Immature natural killer cell (primary cell): ENCODE measurements at regions not wholly inside any gene's neighbourhood (a gene's known extent, or its start where the extent isn't known, plus 50 kb on each side); places are given as distances from the start of the nearest gene placed in this dataset.

ENCODE experiments used
- DNase-seq, 3 donors: peaks; one replicate each; pipeline ENCODE4 v3.0.0; 2022; ENCODE audit warnings: mixed read lengths in 1 of 3
- H3K27ac Mint-ChIP-seq, 6 donors: one replicate each; pipeline ENCODE4 v1.8.0; 2020; ENCODE audit warnings: mixed read lengths in 6 of 6, mild to moderate bottlenecking in 5 of 6, inconsistent platforms in 4 of 6, moderate library complexity in 3 of 6
- H3K27me3 Mint-ChIP-seq, 3 donors: one replicate each; pipeline ENCODE4 v1.8.0; 2020 to 2021; ENCODE audit warnings: low read depth in 3 of 3, mild to moderate bottlenecking in 3 of 3, mixed read lengths in 3 of 3, moderate library complexity in 3 of 3, inconsistent platforms in 1 of 3
- H3K36me3 Mint-ChIP-seq, 3 donors: one replicate each; pipeline ENCODE4 v1.8.0; 2020; ENCODE audit warnings: mixed read lengths in 3 of 3, inconsistent platforms in 2 of 3, mild to moderate bottlenecking in 2 of 3
- H3K4me1 Mint-ChIP-seq, 2 donors: one replicate each; pipeline ENCODE4 v1.8.0; 2020; ENCODE audit warnings: inconsistent platforms in 2 of 2, mild to moderate bottlenecking in 2 of 2, mixed read lengths in 2 of 2, moderate library complexity in 1 of 2
- H3K4me3 Mint-ChIP-seq, 5 donors: one replicate each; pipeline ENCODE4 v1.8.0; 2020; ENCODE audit warnings: mild to moderate bottlenecking in 5 of 5, mixed read lengths in 5 of 5, inconsistent platforms in 3 of 5, moderate library complexity in 3 of 5
- H3K9me3 Mint-ChIP-seq, 6 donors: one replicate each; pipeline ENCODE4 v1.8.0; 2020; ENCODE audit warnings: mild to moderate bottlenecking in 6 of 6, mixed read lengths in 6 of 6, inconsistent platforms in 4 of 6, moderate library complexity in 3 of 6

DNA sequence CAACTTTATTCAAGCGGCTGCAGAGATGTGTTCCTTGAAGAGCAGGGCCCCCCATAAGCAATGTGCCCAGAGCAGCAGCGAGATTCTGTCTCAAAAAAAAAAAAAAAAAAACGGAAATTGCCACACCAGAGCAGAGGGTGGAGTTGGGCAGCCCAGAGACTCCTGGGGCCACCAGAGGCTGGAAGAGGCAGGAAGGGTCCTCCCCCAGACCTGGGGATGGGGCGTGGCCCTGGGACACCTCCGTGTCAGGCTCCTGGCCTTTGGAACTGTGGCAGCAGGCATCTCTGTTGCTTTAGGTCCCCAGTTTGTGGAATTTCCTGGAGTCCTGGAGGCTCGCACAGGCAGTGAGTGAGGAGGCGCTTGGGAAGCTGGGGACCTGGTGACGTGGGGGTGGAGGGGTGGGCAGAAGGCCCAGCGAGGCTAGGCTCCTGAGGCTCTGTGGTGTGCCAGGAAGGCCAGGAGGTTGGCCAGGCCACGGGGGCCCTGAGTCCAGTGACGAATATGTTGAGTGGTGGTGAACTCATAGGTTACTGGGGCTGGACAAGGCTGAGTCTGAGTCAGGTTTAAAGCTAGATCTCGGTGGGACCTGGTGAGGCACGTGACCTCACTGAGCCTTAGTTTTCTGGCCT, 735.6 kb downstream of the BRD1 start:
- H3K4me1 Mint-ChIP-seq, result no peaks in the 10 kb centered on the region

DNA sequence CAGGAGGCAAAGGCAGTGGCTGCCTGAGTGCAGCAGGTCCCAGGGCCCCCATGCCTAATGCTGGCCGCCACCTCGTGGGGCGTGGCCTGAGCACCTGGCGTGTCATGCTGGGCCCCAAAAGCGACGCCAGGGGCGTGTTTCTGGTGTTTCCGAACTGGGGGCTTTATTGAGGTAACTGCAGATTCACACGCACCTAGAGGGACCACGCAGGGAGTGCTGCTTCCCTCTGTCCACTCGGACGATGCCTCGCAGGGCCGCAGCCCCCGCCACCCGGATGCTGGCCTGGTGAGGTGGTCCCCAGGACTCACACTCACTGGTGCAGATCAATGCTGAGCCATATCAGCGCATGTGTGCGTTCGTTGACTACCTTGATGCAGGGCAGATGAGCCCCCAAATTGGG, 736.2 kb downstream of the BRD1 start:
- Mint-ChIP-seq H3K27me3 (peaks cover 0 to 6% (median 0%) of the 10 kb centered on the region in 3 donors), H3K4me3 (no peak overlapping the region), H3K27ac (no peak overlapping the region), H3K9me3 (no peaks in the 10 kb centered on the region), H3K4me1 (no peaks in the 10 kb centered on the region), H3K36me3 (no peaks in the 10 kb centered on the region)
- DNase-seq, result no peak

More for the DNA sequence above, 735.6 kb downstream of the BRD1 start:
- H3K27me3 Mint-ChIP-seq, result peaks cover 0 to 6% (median 0%) of the 10 kb centered on the region in 3 donors
- H3K9me3 Mint-ChIP-seq, result no peaks in the 10 kb centered on the region
- H3K27ac Mint-ChIP-seq, result no peak overlapping the region
- no peaks in the 10 kb centered on the region for H3K36me3 Mint-ChIP-seq
- no peak for DNase-seq
- H3K4me3 Mint-ChIP-seq, result no peak overlapping the region

DNA sequence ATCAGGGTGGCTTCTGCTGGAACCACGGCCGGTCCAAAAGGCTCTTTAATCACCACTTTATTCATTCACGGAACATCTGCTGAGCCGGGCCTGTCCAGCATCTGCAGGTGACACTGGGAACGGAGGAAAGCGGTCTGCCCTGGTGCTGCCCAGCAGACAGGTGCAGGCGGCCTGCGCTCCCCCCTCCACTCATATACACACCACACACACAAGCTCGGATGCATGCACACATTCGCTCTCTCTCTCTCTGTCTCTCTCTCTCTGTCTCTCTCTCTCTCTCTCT, 736.9 kb downstream of the BRD1 start:
- Mint-ChIP-seq H3K27me3 (peaks cover 0 to 6% (median 0%) of the 10 kb centered on the region in 3 donors), H3K36me3 (no peaks in the 10 kb centered on the region), H3K4me1 (no peaks in the 10 kb centered on the region), H3K27ac (no peak overlapping the region), H3K9me3 (no peaks in the 10 kb centered on the region), H3K4me3 (no peak overlapping the region)
- no peak for DNase-seq

DNA sequence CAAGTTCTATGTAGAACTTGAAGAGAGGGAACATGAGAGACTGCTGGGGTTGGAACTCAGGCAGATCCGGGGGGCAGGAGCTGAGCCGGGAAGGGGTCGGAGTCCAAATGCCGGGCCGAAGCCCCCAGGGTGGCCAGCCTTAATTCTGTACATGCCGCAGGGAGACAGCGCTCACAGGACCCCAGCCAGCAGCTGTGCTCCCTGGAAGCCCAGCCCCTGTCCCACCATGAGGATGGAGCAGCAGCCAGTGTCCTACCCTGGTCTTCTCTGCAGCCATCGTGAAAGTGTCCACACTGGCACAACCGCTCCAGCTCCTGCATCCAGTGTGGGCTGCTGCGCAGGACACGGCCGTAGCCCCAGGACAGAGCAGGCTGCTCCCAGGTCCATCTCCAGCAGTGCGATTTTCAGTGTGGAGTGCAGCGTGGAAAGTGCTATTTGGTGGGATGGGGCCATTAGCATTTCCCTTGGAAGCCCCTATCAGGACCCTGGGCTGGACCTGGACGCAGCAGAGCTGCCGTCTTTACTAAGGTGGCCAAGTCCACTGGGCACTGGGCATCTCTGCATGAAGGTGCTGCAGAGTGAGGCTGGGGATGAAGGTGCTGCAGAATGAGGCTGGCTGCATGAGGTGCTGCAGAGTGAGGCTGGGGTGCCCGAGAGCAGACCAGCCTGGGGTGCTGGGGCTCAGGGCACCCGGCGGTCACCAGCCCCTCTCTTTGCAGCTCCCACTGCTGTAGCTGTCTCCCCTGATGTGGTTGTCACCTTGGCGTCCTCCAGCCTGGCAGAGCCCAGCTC, 737.4 kb downstream of the BRD1 start:
- DNase-seq, result no peak
- Mint-ChIP-seq H3K9me3 (no peaks in the 10 kb centered on the region), H3K36me3 (no peaks in the 10 kb centered on the region), H3K4me1 (no peaks in the 10 kb centered on the region), H3K27ac (no peak overlapping the region), H3K4me3 (no peak overlapping the region), H3K27me3 (peaks cover 0 to 6% (median 0%) of the 10 kb centered on the region in 3 donors)

DNA sequence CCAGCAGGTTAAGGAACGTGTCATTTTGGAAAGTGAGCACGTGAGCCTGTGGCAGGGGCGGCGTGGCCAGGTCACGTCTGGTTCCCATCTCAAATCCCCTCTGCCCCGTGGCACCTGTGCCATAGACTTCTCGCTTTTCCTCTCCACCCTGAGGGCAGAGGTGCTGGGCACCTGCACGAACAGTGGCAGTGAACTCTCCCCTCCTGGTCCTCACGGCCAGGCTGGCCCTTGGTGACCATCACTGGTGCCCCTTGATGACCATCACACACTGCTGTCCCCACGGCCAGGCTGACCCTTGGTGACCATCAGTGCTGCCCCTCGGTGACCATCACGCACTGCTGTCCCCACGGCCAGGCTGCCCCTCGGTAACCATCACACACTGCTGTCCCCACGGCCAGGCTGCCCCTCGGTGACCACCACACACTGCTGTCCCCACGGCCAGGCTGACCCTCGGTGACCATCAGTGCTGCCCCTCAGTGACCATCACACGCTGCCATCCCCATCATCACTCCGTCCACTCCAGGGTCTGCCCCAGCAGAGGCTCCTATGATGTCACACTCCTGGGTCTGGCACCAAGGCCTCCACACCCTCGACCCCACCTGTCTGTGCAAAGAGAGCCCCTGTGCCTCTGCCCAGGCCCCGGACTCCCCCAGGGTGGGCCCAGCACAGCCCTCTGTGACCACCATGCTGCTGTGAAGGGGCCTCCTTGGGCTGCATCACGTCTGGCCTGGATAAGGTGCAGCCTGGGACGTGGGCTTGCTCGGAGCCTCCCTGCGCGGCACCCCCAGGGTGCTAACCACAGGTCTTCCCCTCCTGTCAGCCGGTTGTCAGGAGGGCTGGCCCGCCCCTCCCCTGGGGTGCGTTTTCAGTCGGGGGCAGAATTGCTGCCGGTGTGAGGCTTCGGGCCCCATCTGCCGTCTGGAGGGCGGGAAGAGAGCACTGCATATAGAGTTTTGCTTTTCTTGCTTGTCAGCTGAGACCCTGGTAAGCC, 738.6 kb downstream of the BRD1 start:
- H3K4me3 Mint-ChIP-seq, result no peak overlapping the region
- H3K36me3 Mint-ChIP-seq, result no peaks in the 10 kb centered on the region
- peaks cover 0 to 6% (median 0%) of the 10 kb centered on the region in 3 donors for H3K27me3 Mint-ChIP-seq
- DNase-seq, result no peak
- no peaks in the 10 kb centered on the region for H3K9me3 Mint-ChIP-seq
- H3K27ac Mint-ChIP-seq, result no peak overlapping the region
- H3K4me1 Mint-ChIP-seq, result no peaks in the 10 kb centered on the region

DNA sequence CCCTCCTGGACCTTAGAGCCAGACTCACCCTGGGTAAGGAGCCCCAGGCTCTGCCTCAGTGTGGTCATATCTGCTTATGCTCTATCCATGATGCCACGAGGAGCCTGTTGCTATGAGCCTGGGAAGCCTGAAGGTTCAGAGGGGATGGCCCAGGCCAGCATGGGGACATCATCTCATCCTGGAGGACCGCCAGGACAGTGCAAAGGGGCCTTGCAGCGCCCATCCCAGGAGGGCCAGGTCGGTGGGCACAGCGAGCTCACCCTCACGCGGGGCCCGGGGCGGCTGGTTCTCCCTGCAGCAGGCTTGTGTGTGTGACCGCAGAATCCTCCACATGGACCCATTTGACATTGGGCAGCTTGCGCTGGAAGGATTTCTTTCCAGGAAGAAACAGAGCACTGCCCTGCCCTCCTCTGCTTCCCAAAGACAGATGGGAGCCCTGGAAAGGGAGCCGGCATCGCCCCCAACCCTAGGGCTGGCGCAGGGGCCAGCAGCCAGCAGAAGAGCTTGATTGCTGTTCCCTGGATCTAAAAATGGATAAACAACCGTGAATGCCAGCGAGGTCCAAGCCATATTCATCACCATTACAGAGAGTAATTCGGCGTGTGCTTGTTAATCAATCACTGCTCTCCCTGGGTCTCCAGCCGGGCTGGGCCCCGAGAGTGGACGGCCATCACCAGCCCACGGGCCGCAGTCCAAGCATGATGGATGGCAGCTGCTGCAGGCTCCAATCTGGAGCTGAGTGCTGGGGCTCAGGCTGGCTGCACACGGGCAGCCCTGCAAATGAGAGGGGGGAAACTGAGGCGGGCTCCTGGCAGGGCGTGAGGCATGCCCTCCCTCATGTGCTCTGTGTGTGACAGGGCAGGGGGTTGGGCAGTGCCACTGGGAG, 739.7 kb downstream of the BRD1 start:
- Mint-ChIP-seq H3K27me3 (peaks cover 0 to 5% (median 2%) of the 10 kb centered on the region in 3 donors), H3K36me3 (no peaks in the 10 kb centered on the region), H3K27ac (no peak overlapping the region), H3K4me1 (no peaks in the 10 kb centered on the region), H3K9me3 (no peaks in the 10 kb centered on the region), H3K4me3 (no peak overlapping the region)
- DNase-seq, result no peak

DNA sequence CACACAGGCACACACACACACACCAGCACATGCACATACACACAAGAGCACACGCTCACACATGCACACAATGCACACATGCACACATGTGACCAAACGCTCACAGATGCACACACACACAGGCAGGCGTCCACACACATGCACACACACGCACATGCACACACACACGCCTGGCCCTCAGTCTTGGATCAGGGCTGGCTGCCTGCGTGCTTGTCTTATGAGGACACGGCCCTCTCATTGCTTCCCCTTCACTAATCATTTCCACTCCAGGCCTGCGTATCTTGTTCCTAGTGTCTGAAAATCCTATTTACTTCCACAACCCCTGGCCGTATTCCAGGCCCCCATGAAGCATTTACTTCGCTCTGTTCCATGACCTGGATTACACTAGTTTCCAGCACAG, 740.5 kb downstream of the BRD1 start:
- H3K36me3 Mint-ChIP-seq, result no peaks in the 10 kb centered on the region
- no peaks in the 10 kb centered on the region for H3K4me1 Mint-ChIP-seq
- no peak for DNase-seq
- no peak overlapping the region for H3K27ac Mint-ChIP-seq
- no peaks in the 10 kb centered on the region for H3K9me3 Mint-ChIP-seq
- peaks cover 1 to 3% (median 2%) of the 10 kb centered on the region in 3 donors for H3K27me3 Mint-ChIP-seq
- H3K4me3 Mint-ChIP-seq, result no peak overlapping the region

DNA sequence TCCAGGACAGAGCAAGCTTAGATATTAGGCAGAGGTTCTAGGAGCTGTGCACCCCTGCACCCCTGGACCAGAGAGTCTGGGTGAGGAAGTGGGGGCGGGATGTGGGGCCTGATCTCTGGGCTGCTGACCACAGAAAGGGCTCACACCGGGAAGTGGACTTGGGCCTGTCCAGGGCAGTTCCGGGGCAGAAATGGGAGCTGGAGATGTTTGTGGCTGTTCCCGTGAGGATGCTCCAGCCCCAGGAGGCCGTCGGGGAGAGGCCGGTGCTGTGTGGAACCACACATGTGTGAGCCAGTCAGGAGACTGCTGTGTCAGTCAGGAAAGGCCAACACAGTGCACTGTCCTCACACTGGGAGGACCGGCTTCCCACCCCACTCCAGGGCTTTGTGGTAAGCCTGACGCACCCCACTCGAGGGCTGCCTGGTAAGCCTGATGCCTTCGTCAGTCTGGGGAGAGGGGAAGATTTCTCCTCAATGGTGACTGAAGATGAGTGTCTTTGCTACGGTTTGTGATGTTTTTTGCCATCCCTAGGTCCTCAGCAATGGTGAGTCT, 741.0 kb downstream of the BRD1 start:
- no peaks in the 10 kb centered on the region for H3K4me1 Mint-ChIP-seq
- no peak overlapping the region for H3K4me3 Mint-ChIP-seq
- H3K27ac Mint-ChIP-seq, result no peak overlapping the region
- H3K9me3 Mint-ChIP-seq, result no peaks in the 10 kb centered on the region
- DNase-seq, result no peak
- no peaks in the 10 kb centered on the region for H3K36me3 Mint-ChIP-seq
- H3K27me3 Mint-ChIP-seq, result peaks cover 1 to 3% (median 2%) of the 10 kb centered on the region in 3 donors

DNA sequence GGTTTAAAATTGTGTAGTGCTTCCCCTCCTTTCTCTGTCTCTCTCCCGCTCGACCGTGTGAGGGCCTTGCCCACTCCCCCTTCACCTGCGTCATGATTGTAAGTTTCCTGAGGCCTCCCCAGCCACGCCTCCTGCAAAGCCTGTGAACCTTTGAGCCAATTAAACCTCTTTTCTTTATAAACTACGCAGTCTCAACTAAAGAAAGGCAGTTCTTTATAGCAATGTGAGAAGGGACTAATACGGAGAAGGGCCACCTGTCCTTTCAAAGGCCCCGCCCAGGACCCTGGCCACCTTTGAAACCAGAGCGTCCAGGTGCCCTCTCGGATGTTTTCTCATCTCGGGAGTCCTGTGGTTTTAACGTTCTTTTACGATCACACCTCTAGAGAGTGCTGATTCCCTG, 741.5 kb downstream of the BRD1 start:
- Mint-ChIP-seq H3K36me3 (no peaks in the 10 kb centered on the region), H3K27ac (no peak overlapping the region), H3K4me3 (no peak overlapping the region), H3K4me1 (no peaks in the 10 kb centered on the region), H3K27me3 (peaks cover 1 to 3% (median 2%) of the 10 kb centered on the region in 3 donors), H3K9me3 (no peaks in the 10 kb centered on the region)
- DNase-seq, result no peak

DNA sequence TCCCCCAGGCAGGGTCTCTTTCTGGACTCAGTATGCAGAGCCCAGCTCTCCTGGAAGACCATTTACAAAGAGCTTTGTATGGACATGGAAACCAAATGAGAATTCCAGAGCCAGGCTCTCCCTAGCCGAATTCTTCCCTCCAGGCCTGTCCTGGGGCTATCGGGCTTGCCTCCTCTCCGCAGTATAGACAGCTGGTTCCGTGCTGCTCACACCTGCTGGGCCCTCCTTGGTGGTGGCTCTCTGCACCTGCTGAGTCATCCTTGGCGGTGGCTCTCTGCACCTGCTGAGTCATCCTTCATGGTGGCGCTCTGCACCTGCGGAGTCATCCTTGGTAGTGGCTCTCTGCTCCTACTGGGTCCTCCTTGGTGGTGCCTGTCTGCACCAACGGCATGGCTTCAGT, 743.5 kb downstream of the BRD1 start:
- no peak for DNase-seq
- peaks cover 1 to 2% (median 1%) of the 10 kb centered on the region in 3 donors for H3K27me3 Mint-ChIP-seq

DNA sequence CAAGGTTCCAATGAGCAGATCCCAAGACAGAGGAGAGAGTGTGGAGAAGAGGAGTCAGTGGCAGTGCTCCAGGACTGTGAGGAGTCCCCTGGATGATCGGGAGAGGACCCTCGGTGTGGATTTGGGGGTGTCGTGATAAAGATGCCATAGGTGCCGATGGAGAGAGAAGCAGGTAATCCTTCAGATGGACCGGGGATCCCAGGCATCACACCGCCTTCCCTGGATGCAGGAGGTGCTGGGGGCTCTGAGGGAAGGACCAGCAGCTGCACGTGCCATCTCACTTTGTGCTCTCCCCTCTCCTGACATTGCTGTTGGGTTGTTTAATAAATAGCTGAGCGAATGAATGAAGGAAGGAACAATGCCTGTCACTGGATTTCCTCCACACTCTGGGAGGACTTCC, 744.1 kb downstream of the BRD1 start:
- no peaks in the 10 kb centered on the region for H3K36me3 Mint-ChIP-seq
- no peak for DNase-seq
- no peak overlapping the region for H3K27ac Mint-ChIP-seq
- no peaks in the 10 kb centered on the region for H3K4me1 Mint-ChIP-seq
- peaks cover 1 to 2% (median 1%) of the 10 kb centered on the region in 3 donors for H3K27me3 Mint-ChIP-seq
- H3K4me3 Mint-ChIP-seq, result no peak overlapping the region
- H3K9me3 Mint-ChIP-seq, result no peaks in the 10 kb centered on the region

More for the DNA sequence above, 743.5 kb downstream of the BRD1 start:
- H3K27ac Mint-ChIP-seq, result no peak overlapping the region
- no peaks in the 10 kb centered on the region for H3K4me1 Mint-ChIP-seq
- H3K36me3 Mint-ChIP-seq, result no peaks in the 10 kb centered on the region
- H3K4me3 Mint-ChIP-seq, result no peak overlapping the region
- H3K9me3 Mint-ChIP-seq, result no peaks in the 10 kb centered on the region

DNA sequence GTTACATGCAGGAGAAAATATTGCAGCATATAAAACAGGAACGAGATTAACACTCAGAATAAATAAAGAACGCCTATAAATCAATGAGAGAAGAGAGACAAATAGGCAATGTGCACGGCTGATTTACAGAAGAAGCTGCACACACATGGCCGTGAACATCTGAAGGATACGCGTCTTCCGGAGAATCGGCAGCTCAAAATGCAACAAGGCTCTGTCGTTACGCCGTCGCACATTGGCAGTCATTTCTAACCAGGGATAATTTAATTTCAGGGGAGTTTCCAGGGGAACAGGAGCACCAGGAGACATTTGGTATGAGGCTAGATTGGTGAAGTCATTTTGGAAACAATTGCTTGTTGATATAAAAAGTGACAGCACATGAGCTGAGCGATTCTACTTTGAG, 745.2 kb downstream of the BRD1 start:
- no peak overlapping the region for H3K27ac Mint-ChIP-seq
- no peaks in the 10 kb centered on the region for H3K9me3 Mint-ChIP-seq
- H3K27me3 Mint-ChIP-seq, result peaks cover 1 to 2% (median 1%) of the 10 kb centered on the region in 3 donors
- no peak for DNase-seq
- H3K36me3 Mint-ChIP-seq, result no peaks in the 10 kb centered on the region
- H3K4me1 Mint-ChIP-seq, result no peaks in the 10 kb centered on the region
- H3K4me3 Mint-ChIP-seq, result no peak overlapping the region

DNA sequence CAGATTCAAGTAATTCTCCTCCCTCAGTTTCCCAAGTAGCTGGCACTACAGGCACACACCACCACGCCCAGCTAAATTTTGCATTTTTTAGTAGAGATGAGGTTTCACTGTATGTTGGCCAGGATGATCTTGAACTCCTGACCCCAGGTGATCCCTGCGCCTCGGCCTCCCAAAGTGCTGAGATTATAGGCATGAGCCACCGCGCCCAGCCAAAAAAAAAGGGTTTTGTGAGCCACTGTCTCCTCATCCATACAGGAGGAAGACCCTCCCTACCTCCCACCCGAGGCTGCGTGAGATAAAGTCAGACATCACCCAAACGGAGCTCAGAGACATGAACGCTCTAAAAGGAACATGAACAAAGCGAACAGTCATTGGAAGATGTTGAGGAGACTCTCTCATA, 745.7 kb downstream of the BRD1 start:
- no peaks in the 10 kb centered on the region for H3K9me3 Mint-ChIP-seq
- DNase-seq, result no peak
- H3K4me3 Mint-ChIP-seq, result no peak overlapping the region
- H3K27ac Mint-ChIP-seq, result no peak overlapping the region
- H3K36me3 Mint-ChIP-seq, result no peaks in the 10 kb centered on the region
- H3K27me3 Mint-ChIP-seq, result peaks cover 0 to 2% (median 1%) of the 10 kb centered on the region in 3 donors
- no peaks in the 10 kb centered on the region for H3K4me1 Mint-ChIP-seq
